WTC11 (cell line): ENCODE measurements at regions not wholly inside any gene's neighbourhood (a gene's known extent, or its start where the extent isn't known, plus 50 kb on each side); places are given as distances from the start of the nearest gene placed in this dataset.

Source experiments
- CTCF ChIP-seq: fragments of 200-600 bp; IDR thresholded peaks from 2 replicates; pipeline ENCODE4 v1.8.0; 2022; ENCODE audit warnings: antibody characterized with exemption
- STAT6 ChIP-seq: sonication (generic); formaldehyde crosslinking; conservative IDR thresholded peaks from 2 replicates; pipeline ENCODE4 v1.8.1; 2023; ENCODE audit warnings: mild to moderate bottlenecking, low read depth, missing genetic modification reagents, moderate library complexity
- ZNF281 ChIP-seq: sonication (generic); formaldehyde crosslinking; IDR thresholded peaks from 2 replicates; pipeline ENCODE4 v1.8.0; 2023; ENCODE audit warnings: mild to moderate bottlenecking, missing genetic modification reagents

- TF ChIP-seq ZNF281 (CRISPR knock-in tag), result no peak
- TF ChIP-seq STAT6 (CRISPR knock-in tag), result no peak
- TF ChIP-seq CTCF, result no peak
Measured at GRCh38 chr15:70584441-70584837, 178.9 kb downstream of the UACA start.
